ENCODE measurements at regions not wholly inside any gene's neighbourhood (a gene's known extent, or its start where the extent isn't known, plus 50 kb on each side); places are given as distances from the start of the nearest gene placed in this dataset.

GRCh38 chr4:26238426-26238777 is 82.4 kb upstream of the RBPJ start:
- TF ChIP-seq, protein P1, sequence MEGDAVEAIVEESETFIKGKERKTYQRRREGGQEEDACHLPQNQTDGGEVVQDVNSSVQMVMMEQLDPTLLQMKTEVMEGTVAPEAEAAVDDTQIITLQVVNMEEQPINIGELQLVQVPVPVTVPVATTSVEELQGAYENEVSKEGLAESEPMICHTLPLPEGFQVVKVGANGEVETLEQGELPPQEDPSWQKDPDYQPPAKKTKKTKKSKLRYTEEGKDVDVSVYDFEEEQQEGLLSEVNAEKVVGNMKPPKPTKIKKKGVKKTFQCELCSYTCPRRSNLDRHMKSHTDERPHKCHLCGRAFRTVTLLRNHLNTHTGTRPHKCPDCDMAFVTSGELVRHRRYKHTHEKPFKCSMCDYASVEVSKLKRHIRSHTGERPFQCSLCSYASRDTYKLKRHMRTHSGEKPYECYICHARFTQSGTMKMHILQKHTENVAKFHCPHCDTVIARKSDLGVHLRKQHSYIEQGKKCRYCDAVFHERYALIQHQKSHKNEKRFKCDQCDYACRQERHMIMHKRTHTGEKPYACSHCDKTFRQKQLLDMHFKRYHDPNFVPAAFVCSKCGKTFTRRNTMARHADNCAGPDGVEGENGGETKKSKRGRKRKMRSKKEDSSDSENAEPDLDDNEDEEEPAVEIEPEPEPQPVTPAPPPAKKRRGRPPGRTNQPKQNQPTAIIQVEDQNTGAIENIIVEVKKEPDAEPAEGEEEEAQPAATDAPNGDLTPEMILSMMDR (IDR thresholded peaks at IDR 0.05): no peak
- TF ChIP-seq, protein P2, sequence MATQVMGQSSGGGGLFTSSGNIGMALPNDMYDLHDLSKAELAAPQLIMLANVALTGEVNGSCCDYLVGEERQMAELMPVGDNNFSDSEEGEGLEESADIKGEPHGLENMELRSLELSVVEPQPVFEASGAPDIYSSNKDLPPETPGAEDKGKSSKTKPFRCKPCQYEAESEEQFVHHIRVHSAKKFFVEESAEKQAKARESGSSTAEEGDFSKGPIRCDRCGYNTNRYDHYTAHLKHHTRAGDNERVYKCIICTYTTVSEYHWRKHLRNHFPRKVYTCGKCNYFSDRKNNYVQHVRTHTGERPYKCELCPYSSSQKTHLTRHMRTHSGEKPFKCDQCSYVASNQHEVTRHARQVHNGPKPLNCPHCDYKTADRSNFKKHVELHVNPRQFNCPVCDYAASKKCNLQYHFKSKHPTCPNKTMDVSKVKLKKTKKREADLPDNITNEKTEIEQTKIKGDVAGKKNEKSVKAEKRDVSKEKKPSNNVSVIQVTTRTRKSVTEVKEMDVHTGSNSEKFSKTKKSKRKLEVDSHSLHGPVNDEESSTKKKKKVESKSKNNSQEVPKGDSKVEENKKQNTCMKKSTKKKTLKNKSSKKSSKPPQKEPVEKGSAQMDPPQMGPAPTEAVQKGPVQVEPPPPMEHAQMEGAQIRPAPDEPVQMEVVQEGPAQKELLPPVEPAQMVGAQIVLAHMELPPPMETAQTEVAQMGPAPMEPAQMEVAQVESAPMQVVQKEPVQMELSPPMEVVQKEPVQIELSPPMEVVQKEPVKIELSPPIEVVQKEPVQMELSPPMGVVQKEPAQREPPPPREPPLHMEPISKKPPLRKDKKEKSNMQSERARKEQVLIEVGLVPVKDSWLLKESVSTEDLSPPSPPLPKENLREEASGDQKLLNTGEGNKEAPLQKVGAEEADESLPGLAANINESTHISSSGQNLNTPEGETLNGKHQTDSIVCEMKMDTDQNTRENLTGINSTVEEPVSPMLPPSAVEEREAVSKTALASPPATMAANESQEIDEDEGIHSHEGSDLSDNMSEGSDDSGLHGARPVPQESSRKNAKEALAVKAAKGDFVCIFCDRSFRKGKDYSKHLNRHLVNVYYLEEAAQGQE (IDR thresholded peaks at IDR 0.05; ENCODE audit: insufficient read depth in 1 of 2, low read depth in 2 of 2, low read length in 1 of 2): no peak
- TF ChIP-seq POLR2AphosphoS5 (IDR thresholded peaks at IDR 0.05; ENCODE audit: low read depth, low read length) (no peak), SIN3A (IDR thresholded peaks at IDR 0.05; ENCODE audit: borderline replicate concordance, insufficient read depth, low read depth, low read length) (no peak), TCF7L2 (IDR thresholded peaks at IDR 0.05; ENCODE audit: low read depth, low read length) (no peak)

All from Panc1 (cell line).